T-helper 2 cell (primary cell): ENCODE measurements at regions not wholly inside any gene's neighbourhood (a gene's known extent, or its start where the extent isn't known, plus 50 kb on each side); places are given as distances from the start of the nearest gene placed in this dataset.

ENCODE experiments used
- DNase-seq, 5 experiments: peaks; one replicate each; pipeline versions ENCODE4 v3.0.0 to v3.0.0-alpha.2; 2012 to 2022

DNA sequence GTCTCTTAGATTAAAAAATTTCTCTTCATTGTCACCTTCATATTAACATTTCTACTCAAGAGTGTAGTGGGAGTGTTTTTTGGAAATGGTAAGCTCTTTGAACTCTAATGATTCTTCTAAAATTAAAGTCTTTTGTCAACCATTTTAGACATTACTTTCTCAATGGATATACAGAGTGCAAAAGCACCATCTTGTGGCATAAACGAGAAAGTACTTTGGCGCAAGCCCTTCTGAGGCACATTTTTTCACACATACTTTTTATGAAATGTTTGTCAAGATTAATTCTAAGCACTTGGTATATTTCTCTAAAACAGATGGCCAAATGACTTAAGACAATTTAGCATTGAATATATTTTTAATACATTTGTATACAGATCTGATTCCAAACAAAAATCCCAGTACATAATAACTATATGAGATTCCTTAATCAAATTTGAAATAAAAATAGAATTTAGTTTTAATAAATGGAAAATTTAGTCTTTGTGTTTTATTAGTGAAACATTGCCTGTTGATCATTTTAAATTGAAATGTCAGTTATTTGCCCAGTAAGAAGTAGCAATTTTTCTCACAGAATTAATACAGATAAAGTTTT, 63.3 kb upstream of the GALNT5 start:
- peak in 1 of 5 experiments; percentile 70 for DNase-seq

DNA sequence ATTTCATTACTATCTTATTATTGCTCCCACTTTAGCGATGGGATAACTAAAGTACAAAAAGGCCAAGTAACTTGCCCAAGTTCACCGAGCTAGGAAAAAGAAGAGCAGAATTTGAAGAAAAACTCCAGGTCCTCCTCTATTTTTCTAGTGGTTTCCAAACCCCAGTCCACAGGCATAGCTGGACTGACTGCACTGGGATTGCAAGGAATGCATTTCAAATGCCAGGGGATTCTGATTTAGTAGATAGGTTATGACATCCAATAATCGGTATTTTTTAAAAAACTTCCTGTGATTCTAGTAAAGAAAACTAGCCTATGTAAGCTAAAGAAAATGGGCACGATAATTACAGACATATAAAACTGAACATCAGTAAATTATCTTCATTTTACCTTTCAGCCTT, 62.7 kb upstream of the GALNT5 start:
- no peak for DNase-seq

DNA sequence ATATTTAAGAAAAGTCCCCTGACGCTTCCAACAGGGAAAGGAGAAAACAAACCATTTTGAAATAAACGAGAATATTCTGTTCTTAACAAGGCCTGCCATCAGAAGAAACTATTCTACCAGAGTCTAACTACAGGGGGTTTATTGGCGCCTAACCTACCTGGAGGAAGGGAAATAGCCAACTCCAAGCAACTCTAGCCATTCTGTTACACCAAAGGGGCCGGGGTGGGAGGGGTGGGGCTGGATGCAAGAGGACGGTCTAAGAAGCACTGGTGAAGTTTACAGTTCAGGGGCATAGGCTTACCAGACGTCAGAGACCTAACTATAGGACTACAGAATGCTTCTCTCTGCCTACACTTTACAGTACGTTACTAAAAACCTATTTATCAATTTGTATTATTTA, 60.5 kb upstream of the GALNT5 start:
- DNase-seq, result no peak

GRCh38 chr2:157197848-157198247, 59.7 kb upstream of the GALNT5 start:
- no peak for DNase-seq

GRCh38 chr2:157203651-157204050, 53.9 kb upstream of the GALNT5 start:
- no peak for DNase-seq

GRCh38 chr2:157204401-157204800, 53.1 kb upstream of the GALNT5 start:
- DNase-seq, result no peak

DNA sequence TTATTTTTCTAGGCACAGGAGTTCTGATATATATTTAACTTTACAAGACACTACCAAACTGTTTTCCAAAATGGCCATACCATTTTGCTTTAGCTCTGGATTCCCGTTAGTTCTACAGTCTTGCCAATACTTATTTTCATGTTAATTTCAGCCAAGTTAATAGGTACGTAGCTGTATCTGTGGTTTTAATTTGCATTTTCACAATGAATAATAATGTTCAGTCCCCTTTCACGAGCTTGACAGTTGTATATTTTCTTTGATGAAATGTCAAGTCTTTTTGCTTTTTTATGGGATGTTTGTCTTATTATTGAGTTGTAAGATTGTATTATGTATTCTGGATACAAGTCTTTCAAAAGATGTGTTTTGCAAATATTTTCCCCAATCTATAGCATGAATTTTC, 50.6 kb upstream of the GALNT5 start:
- DNase-seq, result no peak
